Activated T-cell treated with anti-CD3 and anti-CD28 coated beads, Interleukin-2, amount 50 U/mL, for 72 hours (primary cell): ENCODE measurements at regions not wholly inside any gene's neighbourhood (a gene's known extent, or its start where the extent isn't known, plus 50 kb on each side); places are given as distances from the start of the nearest gene placed in this dataset.
"Not testable (repeated sequence)": the region's sequence is repeated elsewhere in the genome, so short reads cannot be mapped to it uniquely, and the experiment has no call there.

ENCODE experiments used
- ATAC-seq, 2 donors: fragments of 150-1000 bp; cut with Tn5 transposase; replicated peaks in 1 of 2; 2 replicates each; pipeline ENCODE4 v1.10.0; 2021; ENCODE audit warnings: moderate library complexity in 2 of 2, mild to moderate bottlenecking in 1 of 2
- DNase-seq, 2 donors: peaks; one replicate each; pipeline ENCODE4 v3.0.0; 2021 to 2022; ENCODE audit warnings: mixed read lengths in 1 of 2
- H3K27ac Mint-ChIP-seq: one replicate; pipeline ENCODE4 v1.8.0; 2022; ENCODE audit warnings: mild to moderate bottlenecking, moderate library complexity, mixed read lengths
- H3K27me3 Mint-ChIP-seq: one replicate; pipeline ENCODE4 v1.8.0; 2022; ENCODE audit warnings: low read depth, mixed read lengths
- H3K36me3 Mint-ChIP-seq, 2 donors: one replicate each; pipeline ENCODE4 v1.8.0; 2022; ENCODE audit warnings: mixed read lengths in 2 of 2, mild to moderate bottlenecking in 1 of 2; ENCODE audit not compliant: insufficient read depth in 2 of 2
- H3K4me1 Mint-ChIP-seq: one replicate; pipeline ENCODE4 v1.8.0; 2022; ENCODE audit warnings: low read depth, mixed read lengths
- H3K4me3 Mint-ChIP-seq, 2 donors: one replicate each; pipeline ENCODE4 v1.8.0; 2022; ENCODE audit warnings: mild to moderate bottlenecking in 2 of 2, mixed read lengths in 2 of 2, moderate library complexity in 2 of 2
- H3K9me3 Mint-ChIP-seq, 2 donors: one replicate each; pipeline ENCODE4 v1.8.0; 2022; ENCODE audit warnings: mixed read lengths in 2 of 2

DNA sequence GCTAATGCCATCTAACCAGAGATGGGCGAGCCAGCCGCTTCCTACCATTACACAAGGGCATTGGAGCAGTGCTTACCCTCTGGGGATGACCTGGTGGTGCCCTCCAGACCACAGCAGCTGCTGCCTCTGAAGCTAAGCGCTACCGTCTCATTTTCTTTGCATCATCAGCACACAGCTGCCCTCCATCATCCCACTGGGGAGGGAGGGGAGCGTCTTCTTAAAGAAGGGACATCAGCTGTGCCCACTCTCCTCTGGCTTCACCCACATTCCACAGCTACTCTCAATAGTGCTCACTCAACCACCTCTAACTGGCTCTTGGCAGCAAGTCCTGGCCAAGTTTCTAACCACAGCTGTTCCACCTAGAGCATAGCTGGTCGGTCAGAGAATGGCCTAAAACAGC lies 503.4 kb downstream of the NFIB start:
- Mint-ChIP-seq H3K36me3 (peaks cover 0 to 1% of the 10 kb centered on the region in 2 donors), H3K4me1 (no peaks in the 10 kb centered on the region), H3K27ac (no peak overlapping the region), H3K4me3 (no peak overlapping the region), H3K9me3 (peaks cover 11 to 13% of the 10 kb centered on the region in 2 donors), H3K27me3 (no peaks in the 10 kb centered on the region)
- ATAC-seq (no peak), DNase-seq (no peak)

DNA sequence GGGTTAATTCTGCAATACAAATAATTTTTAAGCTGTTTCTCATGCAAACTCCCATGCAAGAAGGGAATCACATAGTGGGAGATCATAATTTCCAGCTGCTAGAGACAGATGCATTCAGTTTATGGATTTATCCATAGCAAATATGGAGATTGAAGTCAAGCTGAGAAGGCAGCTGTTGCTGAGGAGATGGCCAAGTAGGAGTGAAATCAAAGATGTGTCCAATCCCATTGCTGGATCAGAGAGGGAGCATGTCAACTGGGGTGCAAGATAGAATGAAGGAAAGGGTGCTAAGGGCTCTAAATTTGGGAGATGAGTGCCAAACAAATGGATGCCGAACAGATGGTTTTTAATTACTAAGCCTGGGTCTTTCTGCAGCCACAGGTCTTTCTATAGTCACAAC lies 504.5 kb downstream of the NFIB start:
- Mint-ChIP-seq H3K27ac (no peak overlapping the region), H3K36me3 (no peaks in the 10 kb centered on the region), H3K4me3 (no peak overlapping the region), H3K4me1 (no peaks in the 10 kb centered on the region), H3K27me3 (no peaks in the 10 kb centered on the region), H3K9me3 (peaks cover 10% of the 10 kb centered on the region in 2 donors)
- DNase-seq = no peak
- no peak for ATAC-seq

DNA sequence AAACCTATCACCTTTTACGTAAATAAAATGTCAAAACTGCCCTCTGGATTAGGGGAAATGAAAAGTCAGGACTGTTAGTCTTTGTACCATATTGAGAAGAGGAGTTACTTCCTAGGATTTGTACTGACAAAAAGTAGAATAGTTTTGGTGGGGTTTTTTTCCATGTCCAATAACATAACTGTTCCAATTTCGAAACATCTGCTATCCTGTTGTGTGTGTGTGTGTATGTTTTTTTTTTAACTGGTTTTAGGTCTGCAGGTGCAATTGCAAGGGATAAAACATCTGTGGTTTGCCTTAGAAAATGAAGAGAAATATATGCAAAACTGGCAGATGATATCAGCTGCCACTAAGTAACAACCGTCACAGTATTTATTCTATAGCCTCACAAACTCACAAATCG lies 506.8 kb downstream of the NFIB start:
- H3K4me1 Mint-ChIP-seq = no peaks in the 10 kb centered on the region
- peaks cover 6 to 8% of the 10 kb centered on the region in 2 donors for H3K9me3 Mint-ChIP-seq
- DNase-seq = no peak
- no peak overlapping the region for H3K27ac Mint-ChIP-seq
- H3K4me3 Mint-ChIP-seq = no peak overlapping the region
- H3K36me3 Mint-ChIP-seq = no peaks in the 10 kb centered on the region
- ATAC-seq = no peak
- H3K27me3 Mint-ChIP-seq = no peaks in the 10 kb centered on the region

DNA sequence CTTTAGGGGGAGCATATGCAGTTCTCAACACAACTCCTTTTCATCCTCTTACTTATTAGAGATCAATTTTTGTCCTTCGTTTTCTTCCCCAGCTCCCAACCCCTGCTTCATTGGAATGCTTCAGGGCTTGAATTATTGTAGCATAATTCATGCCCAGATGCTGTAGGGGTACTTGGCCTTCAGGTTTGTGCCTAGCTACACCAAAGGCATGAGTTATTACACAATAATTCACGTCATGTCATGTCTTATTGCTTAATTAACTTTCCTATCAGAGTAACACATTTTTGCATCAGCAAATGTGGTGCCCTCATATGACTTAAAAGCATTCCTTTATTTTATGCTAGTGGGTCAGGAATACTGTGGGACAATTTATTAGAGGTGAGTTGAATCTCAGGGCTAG lies 507.2 kb downstream of the NFIB start:
- ATAC-seq (no peak), DNase-seq (no peak)
- Mint-ChIP-seq H3K27me3 (no peaks in the 10 kb centered on the region), H3K4me3 (no peak overlapping the region), H3K4me1 (no peaks in the 10 kb centered on the region), H3K27ac (no peak overlapping the region), H3K9me3 (peaks cover 6% of the 10 kb centered on the region in 2 donors), H3K36me3 (no peaks in the 10 kb centered on the region)

DNA sequence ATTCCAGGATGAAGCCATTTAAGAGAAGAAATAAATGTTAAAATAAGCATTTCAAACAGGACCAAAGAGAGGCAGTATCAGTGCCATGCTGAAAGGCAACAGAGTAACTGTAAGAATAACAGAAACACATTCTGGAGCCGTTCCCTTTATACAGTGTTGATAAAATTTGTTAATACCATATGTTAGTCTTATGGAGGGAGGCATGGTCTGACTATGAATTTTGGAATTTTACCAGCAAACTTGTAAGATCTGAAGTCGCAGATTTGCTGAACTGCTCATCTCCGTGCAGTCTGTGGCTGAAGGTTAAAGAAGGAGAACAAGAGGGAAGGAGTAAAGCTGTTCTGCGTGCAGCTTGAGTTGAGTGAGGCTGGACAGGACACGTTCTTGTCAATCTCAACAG lies 508.4 kb downstream of the NFIB start:
- ATAC-seq (no peak), DNase-seq (no peak)
- Mint-ChIP-seq H3K4me3 (no peak overlapping the region), H3K27me3 (no peaks in the 10 kb centered on the region), H3K36me3 (no peaks in the 10 kb centered on the region), H3K9me3 (peaks cover 2 to 6% of the 10 kb centered on the region in 2 donors), H3K27ac (no peak overlapping the region), H3K4me1 (no peaks in the 10 kb centered on the region)

DNA sequence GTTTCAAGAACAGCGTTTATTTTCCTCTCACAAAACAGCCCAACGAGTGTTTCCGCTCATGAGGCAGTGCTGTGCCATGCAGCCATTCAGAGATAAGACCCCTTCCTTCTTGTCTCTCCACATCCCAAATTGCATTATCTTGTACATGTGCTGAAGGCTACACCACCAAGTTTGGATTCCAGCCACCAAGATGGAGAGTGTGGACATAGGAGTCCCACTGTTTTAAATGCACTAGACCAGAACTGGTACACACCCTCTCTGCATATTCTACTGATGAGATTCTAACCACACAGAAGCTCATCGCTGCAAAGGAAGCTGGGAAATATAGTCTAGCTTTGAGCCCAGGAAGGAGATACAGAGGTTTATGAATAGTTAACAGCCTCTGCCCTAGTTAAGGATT lies 509.4 kb downstream of the NFIB start:
- Mint-ChIP-seq H3K36me3 (no peaks in the 10 kb centered on the region), H3K27ac (no peak overlapping the region)

DNA sequence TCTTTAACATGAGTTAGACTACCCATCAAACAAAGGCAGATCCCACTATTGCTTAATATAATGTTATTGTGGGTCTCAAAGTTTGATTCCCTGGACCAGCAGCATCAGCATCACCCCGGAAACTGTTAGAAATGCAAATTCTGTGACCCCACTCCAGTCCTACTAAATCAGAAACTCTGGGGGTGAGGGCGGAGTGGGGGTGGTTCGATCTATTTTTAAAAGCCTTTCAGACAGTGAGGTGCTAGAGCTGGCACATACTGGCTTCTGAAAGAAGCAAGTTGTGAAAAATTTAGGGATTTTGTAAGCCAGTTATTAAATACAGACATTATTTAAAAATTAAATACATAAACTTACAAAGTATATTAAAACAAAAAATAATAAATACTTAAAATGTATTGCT lies 513.2 kb downstream of the NFIB start:
- no peak for ATAC-seq
- H3K9me3 Mint-ChIP-seq = peaks cover 5 to 6% of the 10 kb centered on the region in 2 donors
- no peaks in the 10 kb centered on the region for H3K4me1 Mint-ChIP-seq
- no peak for DNase-seq
- H3K4me3 Mint-ChIP-seq = no peak overlapping the region
- H3K36me3 Mint-ChIP-seq = no peaks in the 10 kb centered on the region
- H3K27ac Mint-ChIP-seq = no peak overlapping the region
- no peaks in the 10 kb centered on the region for H3K27me3 Mint-ChIP-seq

More for the DNA sequence above, 509.4 kb downstream of the NFIB start:
- Mint-ChIP-seq H3K4me1 (no peaks in the 10 kb centered on the region), H3K9me3 (peaks cover 2 to 6% of the 10 kb centered on the region in 2 donors), H3K27me3 (no peaks in the 10 kb centered on the region), H3K4me3 (no peak overlapping the region)
- ATAC-seq (no peak), DNase-seq (no peak)

DNA sequence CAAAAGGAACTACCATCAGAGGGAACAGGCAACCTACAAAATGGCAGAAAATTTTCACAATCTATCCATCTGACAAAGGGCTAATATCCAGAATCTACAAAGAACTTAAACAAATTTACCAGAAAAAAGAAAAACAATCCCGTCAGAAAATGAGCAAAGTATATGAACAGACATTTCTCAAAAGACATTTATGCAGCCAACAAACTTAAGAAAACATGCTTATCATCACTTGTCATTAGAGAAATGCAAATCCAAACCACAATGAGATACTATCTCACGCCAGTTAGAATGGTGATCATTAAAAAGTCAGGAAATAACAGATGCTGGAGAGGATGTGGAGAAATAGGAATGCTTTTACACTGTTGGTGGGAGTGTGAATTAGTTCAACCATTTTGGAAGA lies 516.2 kb downstream of the NFIB start:
- H3K4me3 Mint-ChIP-seq = not testable (repeated sequence)

DNA sequence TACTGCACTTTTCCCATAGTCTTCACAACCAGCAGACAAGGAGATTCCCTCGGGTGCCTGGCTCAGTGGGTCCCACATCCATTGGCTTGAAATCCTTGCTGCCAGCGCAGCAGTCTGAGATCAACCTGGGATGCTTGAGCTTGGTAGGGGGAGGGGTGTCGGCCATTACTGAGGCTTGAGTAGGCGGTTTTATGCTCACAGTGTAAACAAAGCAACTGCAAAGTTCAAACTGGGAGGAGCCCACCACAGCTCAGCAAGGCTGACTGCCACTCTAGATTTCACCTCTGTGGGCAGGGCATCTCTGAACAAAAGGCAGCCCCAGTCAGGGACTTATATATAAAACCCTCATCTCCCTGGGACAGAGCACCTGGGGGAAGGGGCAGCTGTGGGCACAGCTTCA lies 512.3 kb upstream of the MPDZ start:
- H3K9me3 Mint-ChIP-seq = peaks cover 14 to 15% of the 10 kb centered on the region in 2 donors
- H3K4me3 Mint-ChIP-seq = no peak overlapping the region
- DNase-seq (no peak), ATAC-seq (no peak)
- H3K36me3 Mint-ChIP-seq = peaks cover 6 to 10% of the 10 kb centered on the region in 2 donors
- no peaks in the 10 kb centered on the region for H3K4me1 Mint-ChIP-seq
- H3K27me3 Mint-ChIP-seq = no peaks in the 10 kb centered on the region
- no peak overlapping the region for H3K27ac Mint-ChIP-seq

More for the DNA sequence above, 516.2 kb downstream of the NFIB start:
- H3K36me3 Mint-ChIP-seq, ATAC-seq, H3K27ac Mint-ChIP-seq, H3K4me1 Mint-ChIP-seq, H3K27me3 Mint-ChIP-seq, DNase-seq: not testable (repeated sequence)
- H3K9me3 Mint-ChIP-seq = peaks cover 15 to 17% of the 10 kb centered on the region in 2 donors

DNA sequence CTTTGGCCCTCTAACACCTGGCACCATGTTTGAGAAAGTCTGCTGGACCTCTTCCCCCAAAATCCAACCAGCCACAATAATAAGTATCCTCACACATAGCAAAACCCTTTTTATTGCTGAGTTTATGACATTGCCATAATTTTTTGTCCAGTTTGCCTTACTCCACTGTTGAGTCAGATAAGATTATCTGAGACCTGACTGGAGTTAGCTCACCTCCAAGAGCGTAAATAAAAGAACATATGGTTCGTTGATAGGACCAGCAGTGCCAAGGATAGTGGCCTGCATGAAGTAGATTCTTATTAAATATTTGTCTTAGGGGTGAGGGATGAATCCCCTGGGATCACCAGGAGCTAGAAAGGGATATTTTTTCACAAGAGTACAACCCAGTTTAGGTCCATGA lies 510.6 kb upstream of the MPDZ start:
- H3K4me1 Mint-ChIP-seq = no peaks in the 10 kb centered on the region
- DNase-seq = no peak
- no peaks in the 10 kb centered on the region for H3K27me3 Mint-ChIP-seq
- no peak overlapping the region for H3K4me3 Mint-ChIP-seq
- no peak overlapping the region for H3K27ac Mint-ChIP-seq
- peaks cover 11 to 12% of the 10 kb centered on the region in 2 donors for H3K9me3 Mint-ChIP-seq
- H3K36me3 Mint-ChIP-seq = peaks cover 6% of the 10 kb centered on the region in 2 donors
- ATAC-seq = no peak

DNA sequence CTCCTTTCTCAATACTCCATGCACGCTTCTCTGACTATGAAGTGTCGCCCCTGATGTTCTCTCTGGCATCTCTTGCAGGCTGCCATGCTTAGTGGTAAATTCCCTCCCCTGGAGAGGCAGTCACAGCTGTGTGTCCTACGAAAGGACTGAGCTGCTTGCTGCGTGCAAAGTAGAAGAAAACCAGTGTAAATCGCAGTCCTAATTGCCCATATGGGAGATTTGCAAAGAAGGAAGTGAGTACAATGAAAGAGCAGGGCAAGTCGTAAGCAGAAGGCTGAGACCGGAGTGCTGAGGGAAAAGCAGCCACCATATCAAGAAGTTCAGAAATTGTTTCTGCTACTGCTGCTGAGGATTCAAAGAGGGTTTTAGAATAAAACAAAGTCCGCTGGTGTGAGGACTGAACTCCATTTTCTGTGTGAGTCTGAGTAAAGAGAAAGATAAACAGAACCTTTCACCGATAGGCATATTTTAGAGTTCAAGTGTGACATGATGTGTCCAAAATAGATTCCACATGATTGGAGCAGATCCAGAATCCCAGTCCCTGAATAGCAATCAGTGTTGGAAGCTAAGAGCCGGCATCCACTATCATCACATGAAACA lies 507.8 kb upstream of the MPDZ start:
- Mint-ChIP-seq H3K4me1 (no peaks in the 10 kb centered on the region), H3K9me3 (peaks cover 2 to 6% of the 10 kb centered on the region in 2 donors), H3K36me3 (no peaks in the 10 kb centered on the region), H3K4me3 (no peak overlapping the region), H3K27ac (no peak overlapping the region), H3K27me3 (no peaks in the 10 kb centered on the region)
- no peak for DNase-seq
- no peak for ATAC-seq

DNA sequence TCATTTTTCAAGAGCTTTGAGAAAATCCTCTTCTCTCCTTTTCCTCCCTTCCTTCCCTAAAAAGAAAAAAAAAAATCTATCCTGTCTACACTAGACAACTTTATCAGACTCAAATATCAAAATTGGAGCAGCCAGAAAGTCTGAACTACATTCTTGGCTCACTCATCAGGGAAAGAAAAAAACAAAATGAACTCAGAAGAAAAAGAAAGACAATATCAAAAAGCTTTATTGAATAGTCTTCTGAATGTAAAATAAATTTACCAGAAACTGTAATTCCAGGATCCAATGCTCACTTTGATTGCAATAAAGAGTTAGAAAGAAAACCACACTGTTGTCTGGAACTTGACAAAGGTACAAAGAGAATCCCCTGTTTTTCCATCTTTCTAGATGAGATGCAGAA lies 507.2 kb upstream of the MPDZ start:
- DNase-seq (no peak), ATAC-seq (no peak)
- H3K27ac Mint-ChIP-seq = no peak overlapping the region
- no peaks in the 10 kb centered on the region for H3K36me3 Mint-ChIP-seq
- no peaks in the 10 kb centered on the region for H3K27me3 Mint-ChIP-seq
- H3K9me3 Mint-ChIP-seq = peaks cover 0 to 7% of the 10 kb centered on the region in 2 donors
- H3K4me3 Mint-ChIP-seq = no peak overlapping the region
- H3K4me1 Mint-ChIP-seq = no peaks in the 10 kb centered on the region

DNA sequence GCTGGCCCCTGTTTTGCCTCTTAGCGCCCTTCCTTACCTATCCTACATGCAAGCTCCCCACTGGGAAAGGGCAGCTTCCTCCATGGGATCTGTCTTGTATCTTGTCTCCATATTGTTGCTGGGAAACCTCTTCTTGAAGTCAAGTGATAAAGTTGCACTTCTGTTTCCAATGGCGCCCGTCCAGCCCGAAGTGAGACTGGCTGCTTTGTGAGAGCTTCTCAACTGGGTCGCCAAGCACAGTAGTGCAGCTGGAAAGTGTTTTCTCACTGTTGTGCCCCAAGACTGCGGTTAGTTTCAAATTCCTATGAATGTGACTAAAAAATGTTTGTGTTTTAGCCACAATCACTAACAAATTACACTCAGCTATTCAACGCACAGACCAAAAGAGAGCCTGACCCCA lies 506.6 kb upstream of the MPDZ start:
- Mint-ChIP-seq H3K4me1 (no peaks in the 10 kb centered on the region), H3K27me3 (no peaks in the 10 kb centered on the region), H3K4me3 (no peak overlapping the region), H3K36me3 (no peaks in the 10 kb centered on the region), H3K9me3 (peaks cover 1 to 7% of the 10 kb centered on the region in 2 donors), H3K27ac (no peak overlapping the region)
- ATAC-seq = no peak
- no peak for DNase-seq

DNA sequence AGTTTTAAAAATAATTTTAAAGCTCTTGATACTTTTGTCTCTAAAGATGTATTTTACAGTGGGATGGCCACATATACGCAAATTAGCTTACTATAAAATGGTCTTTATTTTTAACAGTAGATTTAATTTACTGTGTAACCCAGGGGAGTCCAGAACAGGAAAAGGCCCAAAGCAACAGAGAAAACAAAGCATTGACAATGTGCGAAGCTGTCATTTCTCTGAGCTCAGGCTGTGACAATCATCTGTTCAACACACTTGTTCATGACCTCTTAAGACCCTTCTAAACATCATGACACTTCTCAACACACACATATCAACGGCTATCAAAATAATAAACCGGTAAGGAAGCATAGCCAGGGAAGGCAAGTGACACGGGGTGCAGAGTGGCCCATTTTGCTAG lies 499.6 kb upstream of the MPDZ start:
- Mint-ChIP-seq H3K4me1 (no peaks in the 10 kb centered on the region), H3K36me3 (no peaks in the 10 kb centered on the region)

More for the DNA sequence above, 499.6 kb upstream of the MPDZ start:
- Mint-ChIP-seq H3K9me3 (peaks cover 2% of the 10 kb centered on the region in 2 donors), H3K27me3 (no peaks in the 10 kb centered on the region), H3K4me3 (no peak overlapping the region), H3K27ac (no peak overlapping the region)
- DNase-seq = no peak
- no peak for ATAC-seq
